ENCODE measurements at regions not wholly inside any gene's neighbourhood (a gene's known extent, or its start where the extent isn't known, plus 50 kb on each side); places are given as distances from the start of the nearest gene placed in this dataset.

- DNase-seq = peak; percentile 25 to 26
- TF ChIP-seq POLR2A (IDR thresholded peaks at IDR 0.05; ENCODE audit: low read length) (no peak), GATA1 (IDR thresholded peaks at IDR 0.05; ENCODE audit: low read depth, low read length) (no peak)
These were observed 64.1 kb downstream of the ZNF641 start for GRCh38 chr12:48286665-48287064.

GRCh38 chr12:48285751-48286650 lies 64.7 kb downstream of the ZNF641 start:
- no peak for TF ChIP-seq POLR2A (IDR thresholded peaks at IDR 0.05; ENCODE audit: low read length)
- TF ChIP-seq GATA1 (IDR thresholded peaks at IDR 0.05; ENCODE audit: low read depth, low read length) = no peak
- no peak for DNase-seq

- no peak for DNase-seq
- no peak for TF ChIP-seq POLR2A (IDR thresholded peaks at IDR 0.05; ENCODE audit: low read length)
- no peak for TF ChIP-seq GATA1 (IDR thresholded peaks at IDR 0.05; ENCODE audit: low read depth, low read length)
These were observed 68.9 kb downstream of the ZNF641 start for GRCh38 chr12:48281811-48282210.

GRCh38 chr12:48280572-48280971 lies 70.1 kb downstream of the ZNF641 start:
- TF ChIP-seq GATA1 (IDR thresholded peaks at IDR 0.05; ENCODE audit: low read depth, low read length) (no peak), POLR2A (IDR thresholded peaks at IDR 0.05; ENCODE audit: low read length) (no peak)
- DNase-seq = no peak

- DNase-seq = no peak
- no peak for TF ChIP-seq POLR2A (IDR thresholded peaks at IDR 0.05; ENCODE audit: low read length)
- TF ChIP-seq GATA1 (IDR thresholded peaks at IDR 0.05; ENCODE audit: low read depth, low read length) = no peak
These were observed 71.1 kb downstream of the ZNF641 start for GRCh38 chr12:48279601-48280000.

GRCh38 chr12:48279101-48279500 lies 71.6 kb downstream of the ZNF641 start:
- no peak for TF ChIP-seq POLR2A (IDR thresholded peaks at IDR 0.05; ENCODE audit: low read length)
- no peak for TF ChIP-seq GATA1 (IDR thresholded peaks at IDR 0.05; ENCODE audit: low read depth, low read length)
- no peak for DNase-seq

GRCh38 chr12:48276621-48277020 lies 73.5 kb upstream of the OR10AD1 start:
- no peak for DNase-seq
- TF ChIP-seq POLR2A (IDR thresholded peaks at IDR 0.05; ENCODE audit: low read length) = no peak
- TF ChIP-seq GATA1 (IDR thresholded peaks at IDR 0.05; ENCODE audit: low read depth, low read length) = no peak

- TF ChIP-seq GATA1 (IDR thresholded peaks at IDR 0.05; ENCODE audit: low read depth, low read length) = no peak
- no peak for TF ChIP-seq POLR2A (IDR thresholded peaks at IDR 0.05; ENCODE audit: low read length)
- DNase-seq = no peak
These were observed 63.7 kb upstream of the OR10AD1 start for GRCh38 chr12:48266826-48267225.

GRCh38 chr12:48265777-48266176 lies 62.7 kb upstream of the OR10AD1 start:
- TF ChIP-seq GATA1 (IDR thresholded peaks at IDR 0.05; ENCODE audit: low read depth, low read length) = no peak
- TF ChIP-seq POLR2A (IDR thresholded peaks at IDR 0.05; ENCODE audit: low read length) = no peak
- DNase-seq = no peak

GRCh38 chr12:48263617-48264016 lies 60.5 kb upstream of the OR10AD1 start:
- DNase-seq = no peak
- TF ChIP-seq GATA1 (IDR thresholded peaks at IDR 0.05; ENCODE audit: low read depth, low read length) = no peak
- TF ChIP-seq POLR2A (IDR thresholded peaks at IDR 0.05; ENCODE audit: low read length) = no peak

GRCh38 chr12:48261773-48262172 lies 58.7 kb upstream of the OR10AD1 start:
- no peak for TF ChIP-seq GATA1 (IDR thresholded peaks at IDR 0.05; ENCODE audit: low read depth, low read length)
- TF ChIP-seq POLR2A (IDR thresholded peaks at IDR 0.05; ENCODE audit: low read length) = no peak
- no peak for DNase-seq
